ENCODE measurements at regions not wholly inside any gene's neighbourhood (a gene's known extent, or its start where the extent isn't known, plus 50 kb on each side); places are given as distances from the start of the nearest gene placed in this dataset.

DNA sequence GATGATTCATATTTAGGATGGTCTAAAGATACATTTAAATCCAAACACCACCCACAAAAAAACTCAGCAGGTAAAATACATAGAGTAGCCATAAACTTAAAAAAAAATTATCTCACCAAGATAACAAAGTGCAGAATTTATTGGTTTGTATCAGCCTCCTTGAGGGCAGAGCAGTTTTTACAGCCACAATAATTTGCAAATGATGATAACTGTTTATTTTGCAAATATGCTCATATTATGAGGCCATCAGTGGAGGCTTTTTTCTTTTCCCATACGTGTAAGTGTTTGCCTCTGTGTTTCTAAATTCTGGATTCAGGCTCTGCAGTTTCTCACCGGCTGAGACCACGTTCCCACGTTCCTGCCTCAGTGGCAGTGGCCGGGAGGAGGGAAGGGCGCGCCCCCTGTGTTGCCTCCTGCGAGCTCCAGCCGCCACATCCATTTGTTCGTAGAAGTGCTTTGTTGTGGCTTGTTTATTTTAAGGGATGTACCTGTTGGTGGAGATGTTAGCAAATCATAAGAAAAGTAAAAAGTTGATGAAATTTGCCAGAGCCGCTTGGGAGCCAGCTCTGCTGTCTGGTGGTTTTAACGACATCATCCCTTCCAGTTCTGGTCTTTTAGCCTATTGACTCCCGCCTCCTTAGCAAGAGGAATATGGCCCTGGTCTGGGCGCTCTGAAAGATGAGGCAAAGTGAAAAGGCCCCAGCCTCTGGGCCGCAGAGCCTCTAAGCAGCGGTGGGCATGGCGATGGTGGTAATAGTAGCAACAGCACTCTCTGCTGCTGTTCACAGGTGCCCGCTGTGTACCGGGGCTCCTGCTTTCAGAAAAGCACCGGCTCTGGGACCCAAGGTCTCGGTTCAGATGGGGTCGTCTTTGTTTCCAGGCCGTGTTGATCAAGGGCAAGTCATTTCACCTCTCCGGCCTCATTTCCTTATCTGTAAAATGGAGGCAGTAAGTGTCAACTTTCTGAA lies 66.7 kb upstream of the PPARA start:
- Histone ChIP-seq H3K36me3 (ENCODE audit: insufficient read depth, low read length) (peaks cover 89% of the 10 kb centered on the region), H3K27ac (ENCODE audit: low read depth, low read length) (peak overlapping the region; percentile 96), H4K20me1 (ENCODE audit: insufficient read depth, low read length) (peaks cover 85% of the 10 kb centered on the region), H3K4me3 (ENCODE audit: insufficient read depth, low read length) (peak overlapping the region; percentile 80), H3K4me2 (ENCODE audit: insufficient read depth, low read length) (peak overlapping the region; percentile 94), H3K4me1 (ENCODE audit: insufficient read depth, low read length) (peaks cover 77% of the 10 kb centered on the region), H3K27me3 (ENCODE audit: insufficient read depth, low read length) (no peaks in the 10 kb centered on the region), H3K9me3 (ENCODE audit: low read depth, low read length) (no peaks in the 10 kb centered on the region), H3K79me2 (ENCODE audit: insufficient read depth, low read length) (peaks cover 100% of the 10 kb centered on the region), H2AFZ (ENCODE audit: low read length) (no peak overlapping the region)
- no peak for DNase-seq (ENCODE audit: insufficient read length, low spot score, missing footprints)
- TF ChIP-seq, protein P1, sequence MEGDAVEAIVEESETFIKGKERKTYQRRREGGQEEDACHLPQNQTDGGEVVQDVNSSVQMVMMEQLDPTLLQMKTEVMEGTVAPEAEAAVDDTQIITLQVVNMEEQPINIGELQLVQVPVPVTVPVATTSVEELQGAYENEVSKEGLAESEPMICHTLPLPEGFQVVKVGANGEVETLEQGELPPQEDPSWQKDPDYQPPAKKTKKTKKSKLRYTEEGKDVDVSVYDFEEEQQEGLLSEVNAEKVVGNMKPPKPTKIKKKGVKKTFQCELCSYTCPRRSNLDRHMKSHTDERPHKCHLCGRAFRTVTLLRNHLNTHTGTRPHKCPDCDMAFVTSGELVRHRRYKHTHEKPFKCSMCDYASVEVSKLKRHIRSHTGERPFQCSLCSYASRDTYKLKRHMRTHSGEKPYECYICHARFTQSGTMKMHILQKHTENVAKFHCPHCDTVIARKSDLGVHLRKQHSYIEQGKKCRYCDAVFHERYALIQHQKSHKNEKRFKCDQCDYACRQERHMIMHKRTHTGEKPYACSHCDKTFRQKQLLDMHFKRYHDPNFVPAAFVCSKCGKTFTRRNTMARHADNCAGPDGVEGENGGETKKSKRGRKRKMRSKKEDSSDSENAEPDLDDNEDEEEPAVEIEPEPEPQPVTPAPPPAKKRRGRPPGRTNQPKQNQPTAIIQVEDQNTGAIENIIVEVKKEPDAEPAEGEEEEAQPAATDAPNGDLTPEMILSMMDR (IDR thresholded peaks at IDR 0.05; ENCODE audit: extremely low read depth, low read depth, low read length) = no peak

DNA sequence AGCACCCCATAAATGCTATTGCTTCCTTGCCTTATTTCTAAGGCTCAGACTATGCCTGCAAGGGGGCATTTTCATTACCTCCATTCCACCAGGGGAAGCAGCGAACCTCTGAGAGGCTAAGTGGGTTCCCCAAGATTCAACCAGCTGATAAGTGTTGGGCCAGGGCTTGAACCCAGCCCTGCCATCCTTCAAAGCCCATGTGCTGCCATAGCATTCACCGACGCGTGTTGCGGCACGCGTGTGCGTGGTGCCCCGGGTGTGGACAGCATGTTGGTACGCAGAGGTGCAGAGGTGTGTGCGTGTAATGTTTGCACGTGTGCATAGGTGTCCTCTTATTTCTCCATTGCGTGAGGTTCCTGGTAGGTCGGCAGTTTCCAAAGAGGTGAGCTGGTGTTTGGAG lies 66.0 kb upstream of the PPARA start:
- Histone ChIP-seq H3K36me3 (ENCODE audit: insufficient read depth, low read length) (peaks cover 89% of the 10 kb centered on the region), H3K27ac (ENCODE audit: low read depth, low read length) (peak overlapping the region; percentile 96), H3K9me3 (ENCODE audit: low read depth, low read length) (no peaks in the 10 kb centered on the region), H3K4me1 (ENCODE audit: insufficient read depth, low read length) (peaks cover 77% of the 10 kb centered on the region), H3K4me2 (ENCODE audit: insufficient read depth, low read length) (peak overlapping the region; percentile 94), H3K4me3 (ENCODE audit: insufficient read depth, low read length) (peak overlapping the region; percentile 80), H3K27me3 (ENCODE audit: insufficient read depth, low read length) (no peaks in the 10 kb centered on the region), H4K20me1 (ENCODE audit: insufficient read depth, low read length) (peaks cover 85% of the 10 kb centered on the region), H3K79me2 (ENCODE audit: insufficient read depth, low read length) (peaks cover 100% of the 10 kb centered on the region), H2AFZ (ENCODE audit: low read length) (no peak overlapping the region)
- TF ChIP-seq, protein P1 (IDR thresholded peaks at IDR 0.05; ENCODE audit: extremely low read depth, low read depth, low read length) = no peak
- DNase-seq (ENCODE audit: insufficient read length, low spot score, missing footprints) = no peak

DNA sequence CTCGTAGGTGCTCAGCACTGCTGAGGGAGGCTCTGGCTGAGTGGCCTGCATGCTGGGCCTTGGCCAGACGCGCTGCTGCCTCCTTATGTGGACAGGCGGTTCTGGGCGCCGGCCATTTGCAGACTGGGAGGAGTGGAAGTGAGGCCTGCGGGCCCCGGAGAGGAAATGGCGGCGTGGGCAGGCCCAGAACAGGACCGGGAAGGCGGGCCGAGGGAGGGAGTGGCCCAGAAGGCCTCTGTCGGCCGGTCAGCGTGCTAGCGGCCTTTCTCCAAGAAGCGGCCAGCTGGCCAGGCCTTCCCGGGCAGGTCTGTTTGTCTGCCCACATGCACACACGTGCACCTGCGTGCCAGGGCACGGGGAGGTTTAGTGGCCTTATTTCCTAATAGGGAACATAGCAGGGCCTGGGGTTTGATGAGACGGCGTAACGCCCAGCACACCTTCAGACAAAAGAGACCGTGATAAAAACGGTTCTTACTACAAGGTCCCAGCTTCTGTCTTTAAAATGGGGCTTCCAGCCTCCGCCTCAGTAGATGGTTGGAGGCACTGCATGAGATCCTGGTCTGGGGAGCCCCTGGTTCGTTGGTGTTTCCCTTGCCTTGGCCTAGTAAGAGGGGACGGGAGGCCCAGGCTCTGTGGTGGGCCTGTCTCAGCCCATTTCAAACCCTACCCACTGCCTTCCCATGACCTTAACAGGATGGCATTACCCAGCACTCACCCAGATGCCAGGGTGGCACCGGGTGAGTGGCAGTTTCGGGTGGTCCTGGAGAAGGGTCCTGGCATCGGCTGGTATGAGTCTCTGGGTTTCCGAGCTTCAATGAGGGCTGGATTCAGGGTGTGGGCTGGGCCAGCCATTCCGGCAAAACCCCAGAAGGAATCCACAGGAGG lies 65.1 kb upstream of the PPARA start:
- peak overlapping the region; percentile 94 for H3K4me2 ChIP-seq (ENCODE audit: insufficient read depth, low read length)
- peaks cover 90% of the 10 kb centered on the region for H4K20me1 ChIP-seq (ENCODE audit: insufficient read depth, low read length)
- H3K79me2 ChIP-seq (ENCODE audit: insufficient read depth, low read length) = peaks cover 100% of the 10 kb centered on the region
- peak; percentile 98 for DNase-seq (ENCODE audit: insufficient read length, low spot score, missing footprints)
- TF ChIP-seq, protein P1 (IDR thresholded peaks at IDR 0.05; ENCODE audit: extremely low read depth, low read depth, low read length) = no peak
- peak overlapping the region; percentile 80 for H3K4me3 ChIP-seq (ENCODE audit: insufficient read depth, low read length)
- H3K9me3 ChIP-seq (ENCODE audit: low read depth, low read length) = no peaks in the 10 kb centered on the region
- H2AFZ ChIP-seq (ENCODE audit: low read length) = no peak overlapping the region
- H3K36me3 ChIP-seq (ENCODE audit: insufficient read depth, low read length) = peaks cover 91% of the 10 kb centered on the region
- H3K27me3 ChIP-seq (ENCODE audit: insufficient read depth, low read length) = no peaks in the 10 kb centered on the region
- peak overlapping the region; percentile 96 for H3K27ac ChIP-seq (ENCODE audit: low read depth, low read length)
- H3K4me1 ChIP-seq (ENCODE audit: insufficient read depth, low read length) = peaks cover 81% of the 10 kb centered on the region

Measured in osteoblast (primary cell).